NT2/D1 (cell line): ENCODE measurements at regions not wholly inside any gene's neighbourhood (a gene's known extent, or its start where the extent isn't known, plus 50 kb on each side); places are given as distances from the start of the nearest gene placed in this dataset.
"Not testable (repeated sequence)": the region's sequence is repeated elsewhere in the genome, so short reads cannot be mapped to it uniquely, and the experiment has no call there.

ENCODE experiments used
- SUZ12 ChIP-seq: IDR thresholded peaks from 2 replicates; pipeline ENCODE4 v1.6.1; 2011; ENCODE audit not compliant: insufficient read length, insufficient read depth; ENCODE audit errors: extremely low read depth
- YY1 ChIP-seq: IDR thresholded peaks from 2 replicates; pipeline ENCODE4 v1.6.1; 2011; ENCODE audit not compliant: insufficient read length, insufficient read depth
- ZNF274 ChIP-seq: IDR thresholded peaks from 2 replicates; pipeline ENCODE4 v1.6.1; 2011; ENCODE audit warnings: mild to moderate bottlenecking, low read depth, low read length

- TF ChIP-seq ZNF274, YY1, SUZ12: not testable (repeated sequence)
These were observed 112.2 kb downstream of the MAD2L1 start for GRCh38 chr4:119954487-119954886.
